GM19372 (cell line): ENCODE measurements at regions not wholly inside any gene's neighbourhood (a gene's known extent, or its start where the extent isn't known, plus 50 kb on each side); places are given as distances from the start of the nearest gene placed in this dataset.
"Not testable (repeated sequence)": the region's sequence is repeated elsewhere in the genome, so short reads cannot be mapped to it uniquely, and the experiment has no call there.

Source experiments
- ATAC-seq: cut with Tn5 transposase; IDR thresholded peaks from one replicate; pipeline ENCODE4 v1.9.1; 2021; ENCODE audit warnings: mild to moderate bottlenecking, low read depth, moderate library complexity; ENCODE audit not compliant: unreplicated experiment

DNA sequence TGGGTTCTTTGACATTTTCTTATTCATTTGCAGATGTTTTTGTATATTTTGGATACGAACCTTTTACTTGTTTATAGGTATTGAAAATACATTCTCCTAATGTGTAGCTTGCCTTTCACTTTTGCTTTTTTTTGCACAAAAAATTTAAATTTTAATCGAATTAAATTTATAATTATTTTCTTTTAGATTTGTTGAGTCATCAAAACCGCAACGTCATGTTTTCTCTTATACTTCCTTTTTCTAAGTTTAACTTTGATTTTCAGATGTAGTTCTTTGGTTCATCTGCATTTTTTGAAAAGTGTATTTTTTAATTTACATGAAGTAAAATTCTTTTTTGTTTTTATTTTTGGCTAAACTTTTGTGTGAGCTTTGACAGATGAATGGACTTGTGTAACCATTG, 243.7 kb upstream of the DPYD start:
- no peak for ATAC-seq

DNA sequence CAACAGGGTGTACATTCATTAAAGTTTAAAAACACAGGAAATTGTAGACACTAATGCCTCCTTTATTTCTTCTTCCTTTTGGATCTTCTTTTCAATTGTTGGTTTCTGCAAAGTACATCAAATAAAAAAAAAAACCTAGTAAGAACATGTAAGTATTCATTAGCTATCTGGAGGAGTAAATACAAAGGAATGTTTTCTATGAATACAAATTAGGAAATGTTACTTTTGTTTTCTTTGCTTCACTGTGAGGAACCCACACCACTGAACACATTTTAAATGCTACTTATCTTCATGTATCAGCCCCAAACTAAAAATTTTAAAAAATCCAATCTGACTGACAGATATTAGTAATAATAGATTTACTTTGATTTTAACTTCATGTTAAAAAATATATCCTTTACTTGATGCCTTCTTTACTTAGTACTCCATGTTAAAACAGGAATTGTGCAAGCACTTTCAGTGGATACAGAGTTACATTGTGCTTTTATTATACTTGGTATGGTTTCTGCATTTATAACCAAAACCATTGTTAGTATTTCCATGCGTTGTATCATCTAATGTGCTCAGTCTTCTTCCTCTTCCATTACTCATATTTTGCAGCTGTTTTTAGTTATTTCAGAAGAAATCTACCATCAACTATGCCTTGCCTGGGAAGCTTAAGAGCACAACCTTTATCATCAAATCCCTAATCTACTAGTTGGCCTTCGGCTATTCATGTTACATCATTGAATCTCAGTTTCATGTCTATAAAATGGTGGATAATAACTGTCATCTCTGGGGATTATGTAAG, 236.9 kb upstream of the DPYD start:
- ATAC-seq: no peak

DNA sequence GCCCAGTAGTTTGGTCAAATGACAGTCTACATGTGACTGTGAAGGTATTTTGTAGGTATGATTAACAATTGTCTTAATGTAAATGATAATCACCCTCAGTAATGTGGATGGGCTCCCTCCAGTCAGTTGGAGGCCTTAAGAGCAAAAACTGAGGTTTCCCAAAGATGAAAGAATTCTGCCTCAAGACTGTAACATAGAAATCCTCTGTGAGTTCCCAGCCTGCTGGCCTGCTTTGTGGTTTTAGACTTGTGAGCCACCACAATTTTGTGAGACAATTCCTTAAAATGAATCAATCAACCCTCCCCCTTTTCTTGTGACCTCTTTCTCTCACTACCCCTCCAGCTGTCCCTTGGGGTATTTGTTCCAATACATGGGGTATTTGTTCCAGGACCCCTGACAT, 226.4 kb upstream of the DPYD start:
- ATAC-seq: no peak

DNA sequence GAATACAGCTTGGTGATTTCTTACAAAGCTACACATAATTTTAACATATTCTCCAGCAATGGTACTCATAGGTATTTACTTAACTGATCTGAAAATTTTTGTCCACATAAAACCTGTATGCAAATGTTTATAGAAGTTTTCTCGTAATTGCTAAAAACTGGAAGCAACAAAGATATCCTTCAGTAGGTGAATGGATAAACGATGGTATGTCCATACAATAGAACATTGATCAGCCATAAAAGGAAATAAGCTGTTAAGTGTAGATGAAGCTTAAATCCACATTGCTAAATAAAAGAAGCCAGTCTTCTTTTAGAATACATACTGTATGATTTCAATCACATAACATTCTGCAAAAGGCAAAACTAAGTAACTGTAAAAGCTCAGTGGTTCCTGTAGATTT, 224.8 kb upstream of the DPYD start:
- no peak for ATAC-seq

DNA sequence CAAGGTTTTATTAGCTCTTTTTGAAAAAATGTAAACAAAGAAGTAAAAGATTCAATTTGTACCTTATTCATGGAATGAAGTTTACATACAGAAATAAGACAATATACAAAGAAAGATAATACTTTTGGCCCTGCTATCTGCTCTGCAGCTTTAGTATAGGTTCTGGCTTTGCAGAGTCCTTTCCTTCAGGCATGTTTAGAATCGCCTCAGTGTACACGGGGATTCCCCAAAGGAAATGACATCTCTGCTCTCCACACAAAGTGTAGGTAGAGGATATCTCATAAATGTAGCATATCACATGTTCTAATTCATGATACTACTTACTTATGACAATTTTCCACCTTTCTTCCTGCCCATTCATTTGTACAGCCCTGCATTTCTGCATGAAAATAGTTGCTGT, 222.6 kb upstream of the DPYD start:
- ATAC-seq: no peak

DNA sequence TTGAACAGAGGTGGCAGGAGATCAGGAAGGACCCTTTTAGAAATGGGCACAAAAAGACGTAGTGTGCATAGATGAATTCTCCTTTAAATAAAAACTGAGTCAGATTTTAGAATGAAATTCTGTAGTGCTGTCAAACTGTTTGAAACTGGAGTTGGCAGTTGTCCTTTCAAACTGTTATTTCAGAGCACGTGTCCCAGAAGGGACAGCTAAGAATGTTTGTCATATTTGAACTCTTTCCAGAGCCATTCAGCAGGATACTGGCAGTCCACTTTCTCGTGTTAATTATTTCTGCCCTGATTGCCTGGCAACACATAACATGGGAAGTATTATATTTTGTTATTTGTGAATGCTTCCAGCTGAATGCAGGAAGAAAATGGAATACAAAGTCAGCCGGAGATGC, 212.3 kb upstream of the DPYD start:
- no peak for ATAC-seq

DNA sequence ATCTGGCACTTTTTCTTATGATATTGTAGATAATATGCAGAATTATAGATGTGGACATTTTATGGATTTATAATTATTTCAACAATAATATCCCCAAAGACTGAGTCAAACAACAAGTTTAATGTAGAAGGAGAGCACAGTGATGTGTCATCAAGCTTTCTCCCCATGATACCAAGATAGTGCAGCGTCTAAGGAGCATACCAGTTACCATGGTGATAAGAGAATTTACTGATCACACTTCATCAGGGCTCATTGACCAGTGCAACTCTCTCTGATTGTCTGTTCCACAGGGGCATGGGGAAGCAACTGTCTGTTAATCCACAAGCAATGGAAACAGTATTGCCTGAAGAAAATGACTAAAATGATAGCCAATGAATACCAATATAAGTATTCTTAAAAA, 209.6 kb upstream of the DPYD start:
- ATAC-seq: no peak

DNA sequence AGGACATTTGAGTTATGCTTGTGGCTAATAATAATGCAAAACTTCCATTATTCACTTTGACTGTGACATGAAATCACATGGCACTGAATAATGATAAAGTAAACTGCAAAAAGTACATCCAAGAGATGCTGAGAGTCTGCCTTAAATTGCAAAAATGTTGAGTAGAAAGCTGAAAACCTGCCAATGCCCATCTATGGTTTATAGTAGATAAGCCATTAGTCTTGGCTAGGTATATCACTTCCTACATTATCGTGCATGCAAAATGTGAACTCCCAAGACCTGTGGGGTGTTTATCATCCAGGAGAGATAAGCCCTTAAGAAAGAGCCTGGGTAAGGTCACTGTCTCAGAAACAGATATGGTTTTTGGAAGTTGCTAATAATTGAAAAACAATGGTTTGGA, 208.7 kb upstream of the DPYD start:
- no peak for ATAC-seq

DNA sequence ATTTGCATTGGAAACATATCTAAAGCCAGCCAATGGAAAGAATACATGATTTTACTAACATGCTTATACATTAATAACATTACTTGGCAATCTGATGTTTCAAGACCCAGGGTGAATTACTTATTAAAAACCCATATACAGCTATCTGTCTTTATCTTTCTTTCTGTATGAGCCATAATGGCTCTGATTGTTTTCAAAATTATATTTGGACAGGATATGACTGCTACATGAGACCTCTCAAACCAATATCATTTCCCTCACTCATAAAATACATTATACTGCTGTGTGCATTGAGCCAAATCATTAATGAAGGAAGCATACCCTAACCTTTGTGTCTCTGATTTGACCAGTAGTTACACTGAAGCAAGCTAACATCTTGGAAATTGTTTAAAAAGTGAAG, 205.9 kb upstream of the DPYD start:
- no peak for ATAC-seq

DNA sequence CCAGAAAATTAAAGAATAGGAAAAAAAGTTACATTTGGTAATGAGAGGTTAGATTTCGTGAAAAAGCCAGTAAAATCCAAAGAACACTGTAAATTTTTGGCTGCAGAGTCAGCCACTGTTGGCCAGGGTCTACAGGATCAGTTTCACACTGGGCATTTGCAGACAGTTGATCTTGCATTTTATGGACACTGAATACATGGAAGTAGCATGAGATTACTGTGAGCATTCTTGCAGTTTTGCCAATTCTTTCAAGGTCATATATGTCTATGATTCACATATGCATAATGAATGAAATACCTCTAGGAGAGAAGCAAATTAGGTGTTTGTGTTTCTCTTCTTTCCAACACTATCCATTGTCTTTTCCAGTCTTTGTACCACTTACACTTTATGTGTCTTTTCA, 200.8 kb upstream of the DPYD start:
- no peak for ATAC-seq

DNA sequence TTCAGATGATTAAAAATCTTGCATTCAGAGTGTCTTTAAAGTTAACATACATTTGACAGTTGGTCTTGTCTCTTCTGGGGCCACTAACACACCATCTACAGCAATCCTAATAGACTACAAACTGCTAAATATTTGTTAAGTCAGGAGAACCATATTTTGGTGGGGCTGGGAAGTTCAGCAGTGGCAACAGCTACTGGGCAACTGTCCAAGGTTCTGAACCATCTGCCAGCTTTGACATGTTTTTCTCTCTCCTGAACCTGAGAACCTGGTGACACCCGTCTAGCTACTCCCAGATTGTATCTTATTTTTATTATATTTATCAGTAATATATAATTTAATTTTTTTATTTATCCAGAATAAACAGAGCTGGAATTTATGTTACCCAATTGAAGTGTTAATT, 199.0 kb upstream of the DPYD start:
- ATAC-seq: no peak

DNA sequence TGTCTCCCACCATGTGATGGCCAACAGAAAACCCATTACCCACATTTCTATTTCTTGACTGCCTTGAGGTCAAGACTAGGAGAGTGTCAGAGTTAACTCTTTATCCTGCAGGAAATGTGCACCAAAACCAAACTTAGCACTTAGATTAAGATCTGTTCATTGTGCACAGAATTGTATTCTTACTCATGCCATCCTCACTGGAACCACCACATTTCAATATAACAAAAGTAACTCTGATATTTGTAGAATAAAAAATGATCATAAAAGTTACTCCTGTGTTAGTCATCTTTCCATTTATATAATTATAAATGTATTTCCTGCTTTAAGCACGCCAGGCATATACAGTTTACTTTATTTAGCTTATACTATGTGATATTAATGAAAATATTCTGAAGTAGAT, 193.0 kb upstream of the DPYD start:
- ATAC-seq: no peak

DNA sequence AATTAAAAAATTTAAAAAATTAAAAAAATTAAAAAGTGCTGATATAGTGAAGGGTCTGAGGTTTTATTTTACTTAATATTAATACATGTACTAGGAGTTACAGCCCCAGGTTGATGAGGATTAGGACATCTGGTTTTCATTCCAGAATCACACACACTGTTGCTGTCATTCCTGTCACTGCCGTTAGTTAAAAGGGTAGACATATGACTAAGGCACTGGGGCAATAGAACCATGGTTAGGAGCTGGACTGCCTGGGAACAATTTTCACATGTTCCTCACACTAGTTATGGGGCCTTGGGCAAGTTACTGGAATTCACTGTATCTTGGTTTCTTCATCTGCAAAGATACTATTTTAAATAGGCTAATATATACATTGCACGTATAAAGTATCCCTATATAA, 191.8 kb upstream of the DPYD start:
- no peak for ATAC-seq

DNA sequence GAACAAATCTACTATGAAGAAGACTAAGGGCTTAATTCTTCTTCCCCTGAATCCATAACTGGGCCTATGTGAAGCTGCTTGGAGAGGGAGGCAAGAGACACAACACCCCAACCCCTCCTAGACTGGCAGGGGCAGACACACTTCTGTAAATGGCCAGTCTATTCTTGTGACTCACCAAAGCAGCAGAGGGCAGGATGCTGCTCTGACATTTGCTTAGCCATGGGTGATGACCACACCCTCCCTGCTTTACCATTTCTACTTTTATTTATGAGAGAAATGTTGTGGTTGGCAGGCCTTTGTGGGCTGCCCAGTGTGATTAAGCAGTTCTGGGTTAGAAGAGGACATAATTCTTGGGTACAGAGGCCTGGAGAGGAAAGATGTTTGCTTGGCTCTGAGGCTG, 189.8 kb upstream of the DPYD start:
- no peak for ATAC-seq

DNA sequence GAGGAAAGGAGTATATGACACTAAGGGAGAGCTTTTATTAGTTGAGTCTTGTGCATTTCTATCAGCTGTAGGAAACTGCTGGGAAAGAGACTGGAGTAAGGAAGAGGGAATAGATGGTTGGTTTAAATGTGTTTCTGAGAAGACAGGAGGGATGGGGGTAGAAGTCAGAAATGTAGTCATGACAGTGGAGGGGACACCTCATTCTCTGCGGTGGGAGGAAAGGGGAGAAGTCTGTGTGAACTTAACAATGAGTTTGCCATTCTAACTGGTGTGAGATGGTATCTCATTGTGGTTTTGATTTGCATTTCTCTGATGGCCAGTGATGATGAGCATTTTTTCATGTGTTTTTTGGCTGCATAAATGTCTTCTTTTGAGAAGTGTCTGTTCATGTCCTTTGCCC, 187.5 kb upstream of the DPYD start:
- ATAC-seq: not testable (repeated sequence)

DNA sequence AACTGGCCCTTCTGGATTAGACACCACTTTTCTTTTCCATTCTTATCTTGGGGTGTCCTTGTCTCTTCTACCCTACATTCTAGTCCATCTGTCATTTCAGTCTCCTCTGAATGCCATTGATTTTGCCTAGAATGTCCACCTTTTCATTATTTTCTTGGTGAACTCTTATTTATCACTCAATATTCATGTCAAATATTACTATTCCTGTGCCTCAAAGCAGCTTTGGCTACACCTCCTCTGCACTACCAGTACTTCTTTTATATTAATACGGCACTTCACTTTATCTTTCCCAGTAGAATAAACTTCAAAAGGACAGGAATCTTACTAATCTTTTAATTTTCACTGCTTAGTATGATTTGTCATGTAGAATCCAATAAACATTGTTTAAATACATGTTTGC, 186.4 kb upstream of the DPYD start:
- ATAC-seq: no peak

DNA sequence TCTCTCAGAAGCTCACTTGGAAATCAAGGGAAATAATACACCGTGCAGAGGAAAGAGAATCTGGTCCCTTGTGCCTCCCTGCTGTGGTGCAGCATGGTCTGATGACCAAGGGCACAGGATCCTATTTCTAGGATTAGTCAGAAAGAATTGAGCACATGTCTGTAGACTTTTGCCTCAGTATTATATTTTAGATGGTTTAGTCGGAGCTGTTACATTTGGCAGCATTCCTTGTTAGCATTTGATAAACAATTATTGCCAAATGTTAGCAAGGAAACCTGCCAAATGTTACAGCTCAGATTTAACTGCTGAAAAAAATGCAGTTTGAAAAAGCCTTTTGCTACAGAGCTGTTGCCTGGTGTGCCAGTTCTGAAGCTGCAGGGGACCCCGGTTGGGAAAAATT, 183.5 kb upstream of the DPYD start:
- ATAC-seq: no peak

DNA sequence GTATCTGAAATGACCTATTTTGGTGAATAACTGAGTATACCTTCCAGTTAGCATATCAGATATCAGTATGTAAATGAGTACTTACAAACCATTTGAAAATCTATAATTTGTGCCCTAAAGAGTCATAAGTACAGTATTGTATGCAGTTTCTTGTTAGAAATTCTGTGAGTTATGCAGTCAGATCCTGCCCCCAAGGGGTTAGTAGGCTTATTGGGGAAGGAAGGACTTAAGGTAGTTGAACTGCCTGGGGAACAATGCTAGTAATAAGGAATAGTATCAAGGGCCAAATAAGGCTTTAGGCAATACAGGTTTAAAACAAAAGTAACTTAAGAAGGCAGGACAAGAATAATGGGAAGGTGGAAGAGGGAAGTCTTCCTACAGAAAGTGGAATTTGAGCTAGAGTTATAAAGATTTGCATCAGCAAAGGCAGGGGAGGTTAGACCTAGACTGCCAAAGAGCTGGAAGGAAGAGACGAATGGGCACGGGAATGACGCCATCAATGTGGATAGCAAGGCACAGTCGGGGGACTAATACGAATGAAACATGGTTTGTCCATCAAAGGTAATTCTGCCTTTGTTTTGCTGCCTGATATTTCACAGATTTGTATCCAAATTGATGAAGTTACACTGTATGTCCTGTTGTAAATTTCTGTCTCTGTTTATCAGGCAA, 182.9 kb upstream of the DPYD start:
- ATAC-seq: no peak

DNA sequence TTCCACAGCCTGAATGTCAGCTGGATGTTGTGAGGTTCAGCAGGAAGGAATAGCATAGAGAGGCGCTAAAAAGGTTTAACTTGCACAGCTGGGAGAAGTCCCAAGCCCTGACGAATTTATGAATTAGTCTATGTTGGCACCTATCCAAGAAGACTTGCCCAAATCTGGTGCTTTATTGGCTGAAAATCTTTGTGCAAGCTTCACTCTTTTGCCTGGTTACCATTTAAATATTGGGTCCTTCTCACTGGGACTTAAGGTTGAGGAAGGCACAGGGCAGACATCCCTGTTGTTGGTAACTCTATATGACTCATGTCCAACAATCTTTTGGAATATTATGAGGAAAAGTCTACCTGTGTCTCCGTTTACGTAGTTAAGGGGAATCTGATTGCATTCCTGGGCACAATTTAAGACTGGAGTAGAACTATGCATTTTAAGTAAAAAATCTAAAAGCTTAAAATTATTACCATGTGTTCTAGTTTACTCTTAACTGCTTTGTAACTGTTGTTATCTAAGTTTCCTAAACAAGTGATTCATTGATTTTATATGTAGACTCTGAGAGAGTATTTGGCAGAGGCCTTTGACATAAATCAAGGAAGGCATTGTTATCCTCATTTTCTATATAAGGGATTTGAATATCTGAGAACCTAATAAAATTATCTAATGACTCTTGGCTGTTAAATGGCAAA, 181.7 kb upstream of the DPYD start:
- no peak for ATAC-seq

DNA sequence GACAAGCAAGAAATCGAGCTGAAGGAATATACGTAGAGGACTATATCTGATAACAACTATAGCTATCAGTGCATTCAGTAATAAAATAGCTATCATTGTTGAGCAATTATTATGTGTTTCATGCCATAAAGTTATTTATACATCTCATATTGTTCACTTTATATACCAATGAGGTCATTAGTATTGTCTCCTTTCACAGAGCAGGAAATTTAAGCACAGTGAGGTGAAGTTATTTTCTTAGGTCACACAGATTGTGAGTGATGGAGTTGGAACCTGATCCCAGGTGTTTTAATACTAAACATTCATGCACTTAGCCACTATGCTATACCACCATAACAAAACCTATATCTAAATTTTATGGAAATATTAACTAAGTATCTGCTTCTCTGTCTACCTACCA, 180.5 kb upstream of the DPYD start:
- ATAC-seq: no peak

DNA sequence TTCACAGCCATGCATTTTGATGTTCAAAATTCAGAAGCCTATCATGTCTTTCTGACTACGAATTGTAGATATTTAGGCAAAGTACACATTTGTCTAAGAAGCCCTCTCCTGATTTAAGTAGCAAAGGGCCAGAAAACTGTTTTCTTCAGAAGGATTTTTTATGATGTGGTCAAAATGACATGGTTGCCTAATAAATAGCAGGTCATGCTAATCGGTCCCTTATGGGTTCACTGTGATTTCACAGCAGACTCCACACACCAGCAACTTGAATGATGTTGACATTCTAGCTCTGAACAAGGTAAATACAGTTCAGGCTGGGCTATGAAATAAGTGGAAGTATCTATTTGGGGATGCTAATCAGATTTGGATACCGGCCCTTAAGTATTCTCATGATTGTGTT, 178.7 kb upstream of the DPYD start:
- ATAC-seq: no peak

DNA sequence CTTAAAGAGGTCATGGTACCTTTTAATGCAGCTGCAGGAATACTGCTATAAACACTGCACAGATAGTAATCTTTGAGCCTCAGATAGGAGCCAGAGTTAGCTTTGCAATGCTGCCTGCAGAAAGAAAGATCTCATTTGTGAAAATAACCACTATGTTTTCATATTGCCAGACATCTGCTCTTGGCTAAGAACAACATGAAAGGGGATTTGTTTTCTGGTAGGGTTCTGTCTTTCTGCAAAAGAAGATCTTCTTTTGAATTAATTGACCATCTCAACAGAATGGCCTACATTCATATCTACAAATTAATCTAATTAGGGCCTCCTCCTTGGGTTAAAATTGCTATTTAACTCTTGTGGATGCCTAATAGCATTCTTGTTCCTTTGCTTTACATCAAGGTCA, 177.6 kb upstream of the DPYD start:
- no peak for ATAC-seq
